ENCODE measurements at regions not wholly inside any gene's neighbourhood (a gene's known extent, or its start where the extent isn't known, plus 50 kb on each side); places are given as distances from the start of the nearest gene placed in this dataset.

DNA sequence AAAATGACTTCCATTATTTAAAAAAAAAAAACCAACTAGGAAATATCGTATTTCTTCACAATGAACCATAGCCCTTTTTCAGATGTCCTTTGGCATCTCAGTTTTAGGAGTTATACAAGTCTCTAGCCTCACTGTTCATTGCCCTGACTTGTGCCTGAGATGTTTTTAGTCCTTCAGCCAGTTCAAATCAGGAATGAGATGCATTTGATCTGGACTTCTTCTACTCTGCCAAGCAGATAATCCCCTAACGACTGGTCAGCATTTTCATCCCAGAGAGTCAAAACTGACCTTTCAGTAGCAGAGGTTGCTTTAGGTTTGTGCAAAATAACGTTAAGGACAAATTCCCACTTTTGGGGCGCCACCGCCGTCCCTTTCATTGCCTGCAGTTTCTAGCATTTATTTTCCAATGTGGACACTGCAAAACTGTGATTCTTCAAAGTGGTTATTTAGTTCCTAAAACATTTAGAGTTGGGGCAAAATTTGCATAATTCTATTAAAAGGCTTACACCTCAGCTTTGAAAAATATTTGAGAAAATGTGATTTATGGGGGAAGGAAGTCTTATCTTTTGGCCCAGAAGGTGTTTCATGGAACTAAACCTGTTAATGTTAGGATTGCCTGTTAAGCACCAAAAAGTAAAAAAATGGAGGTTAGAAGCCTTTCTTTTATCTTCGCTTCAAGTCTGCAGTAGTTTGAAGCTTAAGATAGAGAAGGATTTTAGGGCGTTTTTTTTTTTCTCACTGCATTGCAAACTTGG, 152.0 kb upstream of the SGK1 start:
- Histone ChIP-seq H3K9me3 (ENCODE audit: control insufficient read depth in 2 of 2, low read length in 2 of 2) (no peaks in the 10 kb centered on the region), H3K4me3 (ENCODE audit: low read depth, low read length) (no peak overlapping the region), H3K36me3 (ENCODE audit: control insufficient read depth, insufficient read depth, low read length) (no peaks in the 10 kb centered on the region), H3K27ac (ENCODE audit: insufficient read depth, low read length, poor library complexity, severe bottlenecking) (no peak overlapping the region), H3K27me3 (ENCODE audit: control insufficient read depth, insufficient read depth, low read length) (no peaks in the 10 kb centered on the region), H3K4me1 (ENCODE audit: control insufficient read depth, insufficient read depth, low read length, poor library complexity, severe bottlenecking) (peaks cover 2% of the 10 kb centered on the region)
- ATAC-seq (ENCODE audit: low read depth in 2 of 2) = no peak
- H3K27ac Mint-ChIP-seq = no peak overlapping the region
- H3K36me3 Mint-ChIP-seq = no peaks in the 10 kb centered on the region
- DNase-seq = no peak
- no peaks in the 10 kb centered on the region for H3K9me3 Mint-ChIP-seq
- peaks cover 0 to 4% (median 1%) of the 10 kb centered on the region in 4 donors for H3K4me1 Mint-ChIP-seq
- no peaks in the 10 kb centered on the region for H3K27me3 Mint-ChIP-seq
- H3K4me3 Mint-ChIP-seq = no peak overlapping the region

DNA sequence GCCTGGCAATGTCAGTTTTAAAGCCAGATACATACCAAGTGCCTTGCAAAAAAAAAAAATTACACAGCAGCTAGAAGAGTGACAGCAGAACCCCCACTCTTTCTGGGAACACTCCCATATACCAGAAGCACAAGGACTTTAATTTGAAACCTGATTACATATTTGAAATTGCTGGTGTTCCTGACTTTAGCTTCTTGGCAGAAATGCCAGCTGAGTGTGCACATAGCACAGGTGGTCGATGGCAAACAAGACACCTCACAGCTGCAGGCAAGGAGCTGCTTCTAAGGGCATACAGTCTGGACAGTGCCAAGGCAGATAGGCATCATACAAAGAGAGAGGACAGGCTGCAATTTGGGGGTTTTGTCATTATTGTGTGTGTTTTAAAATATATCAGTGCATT, 150.7 kb upstream of the SGK1 start:
- no peaks in the 10 kb centered on the region for H3K27me3 Mint-ChIP-seq
- H3K4me3 ChIP-seq (ENCODE audit: low read depth, low read length) = no peak overlapping the region
- DNase-seq (no peak), ATAC-seq (ENCODE audit: low read depth in 2 of 2) (no peak)
- no peaks in the 10 kb centered on the region for H3K36me3 ChIP-seq (ENCODE audit: control insufficient read depth, insufficient read depth, low read length)
- peak overlapping the region in 1 of 3 donors; percentile 15 for H3K27ac Mint-ChIP-seq
- H3K4me1 ChIP-seq (ENCODE audit: control insufficient read depth, insufficient read depth, low read length, poor library complexity, severe bottlenecking) = peaks cover 5% of the 10 kb centered on the region
- no peaks in the 10 kb centered on the region for H3K9me3 Mint-ChIP-seq
- no peak overlapping the region for H3K4me3 Mint-ChIP-seq
- peaks cover 0 to 14% (median 2%) of the 10 kb centered on the region in 4 donors for H3K4me1 Mint-ChIP-seq
- H3K9me3 ChIP-seq (ENCODE audit: control insufficient read depth in 2 of 2, low read length in 2 of 2) = no peaks in the 10 kb centered on the region
- no peaks in the 10 kb centered on the region for H3K36me3 Mint-ChIP-seq
- H3K27ac ChIP-seq (ENCODE audit: insufficient read depth, low read length, poor library complexity, severe bottlenecking) = no peak overlapping the region
- no peaks in the 10 kb centered on the region for H3K27me3 ChIP-seq (ENCODE audit: control insufficient read depth, insufficient read depth, low read length)

DNA sequence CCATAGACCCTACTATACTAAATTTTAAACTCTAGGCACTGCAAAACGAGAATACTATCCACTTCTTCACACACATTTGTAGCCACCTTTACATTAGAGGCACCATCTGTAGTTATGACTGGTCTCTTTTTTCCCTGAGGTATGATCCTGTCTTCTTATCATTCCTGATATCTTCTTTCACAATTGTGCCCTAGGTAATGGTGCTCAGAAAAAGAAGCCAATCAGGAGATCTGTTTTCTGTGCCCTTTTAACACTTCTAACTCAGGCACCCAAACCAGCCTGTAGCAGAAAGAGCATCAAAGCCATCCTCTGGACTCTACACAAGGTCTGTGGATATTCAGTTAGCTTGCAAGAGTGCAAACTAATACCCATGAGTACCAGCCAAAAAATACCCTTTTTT, 149.7 kb upstream of the SGK1 start:
- H3K9me3 Mint-ChIP-seq = no peaks in the 10 kb centered on the region
- H3K4me1 Mint-ChIP-seq = peaks cover 0 to 14% (median 2%) of the 10 kb centered on the region in 4 donors

DNA sequence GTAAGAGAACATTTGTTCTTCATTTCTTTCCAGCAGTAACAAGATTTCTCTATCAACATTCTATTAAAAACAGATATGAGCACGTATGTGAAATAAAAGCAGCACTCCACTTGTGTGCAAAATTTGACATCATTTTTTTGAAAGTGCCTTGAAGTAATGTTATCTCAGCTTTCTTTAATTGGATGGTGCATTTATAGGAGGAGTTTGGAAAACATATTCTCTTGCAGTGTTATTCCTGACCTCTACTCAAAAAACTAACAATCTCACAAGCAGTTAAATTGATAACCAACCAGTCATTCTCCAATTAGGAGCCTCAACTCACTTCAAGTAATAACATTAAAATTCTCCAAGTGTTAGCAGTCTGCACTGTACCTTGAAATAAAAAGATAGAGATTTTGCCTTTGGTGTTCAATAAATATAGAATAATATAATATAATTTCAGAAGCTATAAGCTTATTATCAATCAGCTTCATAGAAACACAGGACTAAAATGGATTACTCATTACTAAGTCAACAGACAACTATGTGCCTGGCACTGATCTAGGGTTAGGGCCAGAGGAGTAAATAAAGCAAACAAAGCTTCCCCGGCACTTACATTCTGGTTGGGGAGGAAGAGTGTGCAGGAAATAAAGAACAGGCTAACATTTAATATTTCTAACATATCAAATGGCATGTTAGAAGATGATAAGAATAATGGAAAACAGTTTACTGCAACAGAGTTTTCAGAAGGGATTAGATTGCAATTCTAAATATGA, 149.0 kb upstream of the SGK1 start:
- H3K36me3 Mint-ChIP-seq = no peaks in the 10 kb centered on the region
- H3K4me1 Mint-ChIP-seq = peaks cover 0 to 14% (median 2%) of the 10 kb centered on the region in 4 donors
- H3K9me3 Mint-ChIP-seq = no peaks in the 10 kb centered on the region
- Histone ChIP-seq H3K9me3 (ENCODE audit: control insufficient read depth in 2 of 2, low read length in 2 of 2) (no peaks in the 10 kb centered on the region), H3K4me3 (ENCODE audit: low read depth, low read length) (no peak overlapping the region), H3K4me1 (ENCODE audit: control insufficient read depth, insufficient read depth, low read length, poor library complexity, severe bottlenecking) (peaks cover 5% of the 10 kb centered on the region), H3K27me3 (ENCODE audit: control insufficient read depth, insufficient read depth, low read length) (no peaks in the 10 kb centered on the region), H3K27ac (ENCODE audit: insufficient read depth, low read length, poor library complexity, severe bottlenecking) (no peak overlapping the region), H3K36me3 (ENCODE audit: control insufficient read depth, insufficient read depth, low read length) (no peaks in the 10 kb centered on the region)
- no peaks in the 10 kb centered on the region for H3K27me3 Mint-ChIP-seq
- ATAC-seq (ENCODE audit: low read depth in 2 of 2) = no peak
- no peak overlapping the region for H3K4me3 Mint-ChIP-seq
- peak overlapping the region in 1 of 3 donors; percentile 74 for H3K27ac Mint-ChIP-seq
- DNase-seq = no peak

More for the DNA sequence above, 149.7 kb upstream of the SGK1 start:
- ATAC-seq (ENCODE audit: low read depth in 2 of 2) (no peak), DNase-seq (no peak)
- Mint-ChIP-seq H3K27me3 (no peaks in the 10 kb centered on the region), H3K36me3 (no peaks in the 10 kb centered on the region), H3K4me3 (no peak overlapping the region), H3K27ac (peak overlapping the region in 1 of 3 donors; percentile 39)
- no peaks in the 10 kb centered on the region for H3K27me3 ChIP-seq (ENCODE audit: control insufficient read depth, insufficient read depth, low read length)
- no peak overlapping the region for H3K4me3 ChIP-seq (ENCODE audit: low read depth, low read length)
- H3K9me3 ChIP-seq (ENCODE audit: control insufficient read depth in 2 of 2, low read length in 2 of 2) = no peaks in the 10 kb centered on the region
- no peaks in the 10 kb centered on the region for H3K36me3 ChIP-seq (ENCODE audit: control insufficient read depth, insufficient read depth, low read length)
- no peak overlapping the region for H3K27ac ChIP-seq (ENCODE audit: insufficient read depth, low read length, poor library complexity, severe bottlenecking)
- peaks cover 5% of the 10 kb centered on the region for H3K4me1 ChIP-seq (ENCODE audit: control insufficient read depth, insufficient read depth, low read length, poor library complexity, severe bottlenecking)

DNA sequence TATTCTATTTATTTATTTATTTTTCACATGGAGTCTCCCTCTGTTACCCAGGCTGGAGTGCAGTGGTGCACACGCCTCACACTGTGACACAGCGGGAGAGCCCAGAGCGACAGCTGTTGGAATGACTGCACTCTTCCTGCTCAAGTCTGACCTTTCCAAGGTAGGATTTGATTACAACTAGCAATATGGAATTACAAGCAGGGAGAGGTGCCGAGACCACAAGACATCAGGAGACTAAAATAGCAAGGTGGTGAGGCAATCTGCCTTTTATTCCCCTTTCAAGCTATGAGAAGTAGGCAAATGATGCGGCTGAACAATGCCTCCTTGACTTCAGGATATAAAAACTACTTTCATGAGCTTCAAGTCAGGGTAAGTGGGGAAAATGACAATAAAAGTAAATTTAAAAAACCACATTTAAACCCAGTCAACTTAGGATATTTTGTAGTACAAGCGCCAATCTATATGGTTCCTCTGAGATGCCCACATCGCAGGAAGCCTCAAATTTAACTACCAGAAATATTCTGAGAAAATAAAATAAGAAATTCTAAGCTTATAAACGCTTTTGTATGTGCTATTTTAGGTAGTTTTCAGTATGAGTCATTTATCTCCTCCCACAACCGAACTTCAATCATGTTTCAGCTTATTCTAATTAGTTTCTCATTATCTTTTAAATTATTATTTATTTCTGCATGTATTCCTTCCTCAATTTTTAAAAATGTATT, 146.9 kb upstream of the SGK1 start:
- Mint-ChIP-seq H3K4me3 (no peak overlapping the region), H3K27ac (no peak overlapping the region), H3K9me3 (no peaks in the 10 kb centered on the region), H3K4me1 (peaks cover under 1 to 14% (median 5%) of the 10 kb centered on the region in 4 donors), H3K36me3 (no peaks in the 10 kb centered on the region), H3K27me3 (no peaks in the 10 kb centered on the region)
- Histone ChIP-seq H3K36me3 (ENCODE audit: control insufficient read depth, insufficient read depth, low read length) (no peaks in the 10 kb centered on the region), H3K4me3 (ENCODE audit: low read depth, low read length) (peak overlapping the region; percentile 26), H3K9me3 (ENCODE audit: control insufficient read depth in 2 of 2, low read length in 2 of 2) (no peaks in the 10 kb centered on the region), H3K4me1 (ENCODE audit: control insufficient read depth, insufficient read depth, low read length, poor library complexity, severe bottlenecking) (peaks cover 5% of the 10 kb centered on the region), H3K27me3 (ENCODE audit: control insufficient read depth, insufficient read depth, low read length) (no peaks in the 10 kb centered on the region), H3K27ac (ENCODE audit: insufficient read depth, low read length, poor library complexity, severe bottlenecking) (no peak overlapping the region)
- DNase-seq = peak in 1 of 3 donors; percentile 40
- no peak for ATAC-seq (ENCODE audit: low read depth in 2 of 2)

DNA sequence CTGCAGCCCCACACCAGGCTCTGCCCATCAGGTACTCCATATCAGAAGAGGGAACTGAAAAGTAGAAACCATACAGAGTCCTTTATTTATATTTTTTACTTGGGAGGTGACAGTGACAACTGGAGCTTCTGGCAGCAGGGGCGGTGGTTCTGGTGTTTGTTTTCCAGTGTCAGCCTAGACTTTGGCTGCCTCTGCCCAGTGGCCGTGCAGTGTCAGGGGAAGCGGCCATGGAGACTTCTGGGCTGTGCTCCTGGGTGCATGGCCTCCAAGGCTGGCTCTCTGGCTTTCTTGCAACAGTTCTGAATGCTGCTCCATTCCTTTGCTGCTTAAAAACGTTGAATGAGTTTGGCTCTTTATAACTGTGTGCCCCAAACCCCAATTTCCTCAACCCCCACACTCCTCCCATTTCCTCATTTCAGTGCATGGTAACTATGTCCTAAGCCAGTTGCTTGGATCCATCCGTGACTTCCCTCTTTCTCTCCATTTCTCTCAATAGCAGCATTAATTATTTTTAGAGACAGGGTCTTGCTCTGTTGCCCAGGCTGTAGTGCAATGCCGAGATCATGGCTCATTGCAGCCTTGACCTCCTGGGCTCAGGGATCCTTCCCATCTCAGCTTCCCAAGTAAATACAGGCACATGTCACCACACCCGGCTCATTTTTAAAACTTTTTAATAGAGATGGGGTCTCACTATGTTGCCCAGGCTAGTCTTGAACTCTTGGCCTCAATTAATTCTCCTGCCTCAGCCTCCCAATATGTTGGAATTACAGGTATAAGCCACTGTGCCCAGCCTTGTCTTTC, 141.1 kb upstream of the SGK1 start:
- no peaks in the 10 kb centered on the region for H3K36me3 ChIP-seq (ENCODE audit: control insufficient read depth, insufficient read depth, low read length)
- H3K27ac Mint-ChIP-seq = peak overlapping the region in 1 of 3 donors; percentile 49
- no peak overlapping the region for H3K4me3 ChIP-seq (ENCODE audit: low read depth, low read length)
- DNase-seq (no peak), ATAC-seq (ENCODE audit: low read depth in 2 of 2) (no peak)
- no peaks in the 10 kb centered on the region for H3K36me3 Mint-ChIP-seq
- H3K9me3 ChIP-seq (ENCODE audit: control insufficient read depth in 2 of 2, low read length in 2 of 2) = no peaks in the 10 kb centered on the region
- no peaks in the 10 kb centered on the region for H3K4me1 ChIP-seq (ENCODE audit: control insufficient read depth, insufficient read depth, low read length, poor library complexity, severe bottlenecking)
- no peak overlapping the region for H3K27ac ChIP-seq (ENCODE audit: insufficient read depth, low read length, poor library complexity, severe bottlenecking)
- H3K27me3 Mint-ChIP-seq = no peaks in the 10 kb centered on the region
- H3K9me3 Mint-ChIP-seq = no peaks in the 10 kb centered on the region
- no peak overlapping the region for H3K4me3 Mint-ChIP-seq
- H3K27me3 ChIP-seq (ENCODE audit: control insufficient read depth, insufficient read depth, low read length) = no peaks in the 10 kb centered on the region
- H3K4me1 Mint-ChIP-seq = peaks cover under 1 to 14% (median 9%) of the 10 kb centered on the region in 4 donors

DNA sequence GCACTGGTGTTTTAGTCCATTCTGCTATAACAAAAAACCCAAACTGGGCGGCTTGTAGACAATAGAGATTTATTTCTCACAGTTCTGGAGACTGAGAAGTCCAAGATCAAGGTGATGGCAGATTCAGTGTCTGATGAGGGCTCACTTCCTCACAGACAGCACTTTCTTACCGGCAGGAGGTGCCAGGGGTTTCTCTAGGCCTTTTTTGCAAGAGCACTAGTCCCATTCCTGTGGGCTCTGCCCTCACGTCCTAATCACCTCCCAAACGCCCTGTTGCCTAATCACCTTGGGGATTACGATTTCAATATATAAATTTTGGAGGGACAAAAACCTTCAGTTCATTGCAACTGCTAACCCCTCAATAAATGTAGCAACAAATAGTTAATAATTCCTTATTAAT, 140.0 kb upstream of the SGK1 start:
- Histone ChIP-seq H3K4me3 (ENCODE audit: low read depth, low read length) (no peak overlapping the region), H3K4me1 (ENCODE audit: control insufficient read depth, insufficient read depth, low read length, poor library complexity, severe bottlenecking) (no peaks in the 10 kb centered on the region), H3K36me3 (ENCODE audit: control insufficient read depth, insufficient read depth, low read length) (no peaks in the 10 kb centered on the region), H3K27me3 (ENCODE audit: control insufficient read depth, insufficient read depth, low read length) (no peaks in the 10 kb centered on the region), H3K27ac (ENCODE audit: insufficient read depth, low read length, poor library complexity, severe bottlenecking) (no peak overlapping the region), H3K9me3 (ENCODE audit: control insufficient read depth in 2 of 2, low read length in 2 of 2) (no peaks in the 10 kb centered on the region)
- Mint-ChIP-seq H3K4me1 (peaks cover 2 to 14% (median 7%) of the 10 kb centered on the region in 4 donors), H3K9me3 (no peaks in the 10 kb centered on the region), H3K27me3 (no peaks in the 10 kb centered on the region), H3K27ac (no peak overlapping the region), H3K4me3 (no peak overlapping the region), H3K36me3 (no peaks in the 10 kb centered on the region)
- no peak for ATAC-seq (ENCODE audit: low read depth in 2 of 2)
- no peak for DNase-seq

All from CD4-positive, CD25-positive, alpha-beta regulatory T cell (primary cell).